NCI-H524 treated with DMSO at 0.1 percent for 48 hours (cell line): ENCODE measurements at regions not wholly inside any gene's neighbourhood (a gene's known extent, or its start where the extent isn't known, plus 50 kb on each side); places are given as distances from the start of the nearest gene placed in this dataset.

ENCODE experiments used
- DNase-seq: peaks from one replicate; lab custom pipeline; 2025; lab: John Stamatoyannopoulos, UW

GRCh38 chr2:164178835-164179465 lies 442.3 kb downstream of the GRB14 start:
- DNase-seq: no peak

GRCh38 chr2:164164602-164165001 lies 428.8 kb upstream of the FIGN start:
- DNase-seq: no peak

GRCh38 chr2:164155558-164155957 lies 419.8 kb upstream of the FIGN start:
- DNase-seq: no peak

- no peak for DNase-seq
Measured at GRCh38 chr2:164151522-164151921, 415.7 kb upstream of the FIGN start.

GRCh38 chr2:164150604-164151003 lies 414.8 kb upstream of the FIGN start:
- no peak for DNase-seq

- no peak for DNase-seq
Measured at GRCh38 chr2:164146441-164146840, 410.6 kb upstream of the FIGN start.

GRCh38 chr2:164145093-164145987 lies 409.5 kb upstream of the FIGN start:
- DNase-seq: no peak

GRCh38 chr2:164143183-164143930 lies 407.5 kb upstream of the FIGN start:
- DNase-seq: no peak

- no peak for DNase-seq
Measured at GRCh38 chr2:164142755-164143154, 406.9 kb upstream of the FIGN start.

GRCh38 chr2:164141271-164141670 lies 405.5 kb upstream of the FIGN start:
- no peak for DNase-seq

GRCh38 chr2:164138750-164139149 lies 402.9 kb upstream of the FIGN start:
- no peak for DNase-seq

GRCh38 chr2:164134336-164134735 lies 398.5 kb upstream of the FIGN start:
- DNase-seq: no peak

- DNase-seq: no peak
Measured at GRCh38 chr2:164127971-164128527, 392.2 kb upstream of the FIGN start.

GRCh38 chr2:164126960-164127660 lies 391.3 kb upstream of the FIGN start:
- no peak for DNase-seq

GRCh38 chr2:164115806-164116205 lies 380.0 kb upstream of the FIGN start:
- DNase-seq: no peak

GRCh38 chr2:164114937-164115336 lies 379.1 kb upstream of the FIGN start:
- no peak for DNase-seq

- DNase-seq: no peak
Measured at GRCh38 chr2:164112105-164112504, 376.3 kb upstream of the FIGN start.

GRCh38 chr2:164110515-164110914 lies 374.7 kb upstream of the FIGN start:
- no peak for DNase-seq

GRCh38 chr2:164109006-164109405 lies 373.2 kb upstream of the FIGN start:
- DNase-seq: no peak

GRCh38 chr2:164103271-164103670 lies 367.5 kb upstream of the FIGN start:
- DNase-seq: no peak

GRCh38 chr2:164102366-164102765 lies 366.6 kb upstream of the FIGN start:
- no peak for DNase-seq

- no peak for DNase-seq
Measured at GRCh38 chr2:164091673-164092072, 355.9 kb upstream of the FIGN start.
